GM13977 (cell line): ENCODE measurements at regions not wholly inside any gene's neighbourhood (a gene's known extent, or its start where the extent isn't known, plus 50 kb on each side); places are given as distances from the start of the nearest gene placed in this dataset.
"Not testable (repeated sequence)": the region's sequence is repeated elsewhere in the genome, so short reads cannot be mapped to it uniquely, and the experiment has no call there.

ENCODE experiments used
- DNase-seq: peaks from one replicate; pipeline ENCODE4 v3.0.0; 2012; ENCODE audit warnings: low spot score
- CTCF ChIP-seq: IDR thresholded peaks from 2 replicates; pipeline ENCODE4 v1.5.1; 2012; ENCODE audit warnings: mild to moderate bottlenecking, control low read depth; ENCODE audit not compliant: insufficient read depth; ENCODE audit errors: extremely low read depth, missing control alignments
- in situ Hi-C: fragments of 300-500 bp; cut with MboI; formaldehyde crosslinking; loops from one replicate; pipeline ENCODE4 v1.12.0; 2022; ENCODE audit warnings: low sequenced_read_pairs, low pct_unique_long_range_greater_than_20kb, mixed read lengths, inconsistent platforms; ENCODE audit not compliant: unreplicated experiment

GRCh38 chr15:35697549-35698299, 151.8 kb upstream of the DPH6 start:
- in situ Hi-C loops, result no loop called here
- no peak for DNase-seq
- no peak for TF ChIP-seq CTCF

GRCh38 chr15:35698331-35698730, 152.4 kb upstream of the DPH6 start:
- TF ChIP-seq CTCF, result no peak
- in situ Hi-C loops, result no loop called here
- DNase-seq, result no peak

- in situ Hi-C loops, result no loop called here
- DNase-seq, result no peak
- no peak for TF ChIP-seq CTCF
These were observed 153.1 kb upstream of the DPH6 start for GRCh38 chr15:35698966-35699575.

GRCh38 chr15:35700091-35700593, 154.2 kb upstream of the DPH6 start:
- DNase-seq, in situ Hi-C loops: not testable (repeated sequence)

- no peak for DNase-seq
- no peak for TF ChIP-seq CTCF
- in situ Hi-C loops, result no loop called here
These were observed 155.6 kb upstream of the DPH6 start for GRCh38 chr15:35701402-35702046.

GRCh38 chr15:35702946-35703495, 157.1 kb upstream of the DPH6 start:
- no peak for DNase-seq
- in situ Hi-C loops, result no loop called here
- no peak for TF ChIP-seq CTCF
